Spleen (tissue), 7 donors: ENCODE measurements at regions not wholly inside any gene's neighbourhood (a gene's known extent, or its start where the extent isn't known, plus 50 kb on each side); places are given as distances from the start of the nearest gene placed in this dataset.

Experiments
- CTCF ChIP-seq, 11 experiments: fragments of 200-600 bp in 7 of 11; fragments of 450-650 bp in 4 of 11; sonication (generic) in 4 of 11; IDR thresholded peaks in 8 of 11; conservative IDR thresholded peaks in 3 of 11; 1 replicate in 7 of 11; 2 replicates in 4 of 11; pipeline versions ENCODE4 v1.4.0 to v1.8.0; 2016 to 2021; ENCODE audit warnings: antibody characterized with exemption in 11 of 11, inconsistent platforms in 4 of 11, mild to moderate bottlenecking in 1 of 11
- POLR2A ChIP-seq, 3 donors: fragments of 450-650 bp; IDR thresholded peaks; one replicate each; pipeline ENCODE4 v1.5.1; 2017; ENCODE audit warnings: antibody characterized with exemption in 3 of 3, mild to moderate bottlenecking in 1 of 3
- POLR2AphosphoS5 ChIP-seq, 3 donors: sonication (generic); formaldehyde crosslinking; IDR thresholded peaks; one replicate each; pipeline ENCODE4 v1.5.1; 2017; ENCODE audit warnings: antibody characterized with exemption in 3 of 3
- donor health status: DM: no; HTN: no; CAD: no; lungs with moderate emphysema.
- donor health status: DM: no; HTN: no; CAD: no.
- donor health status: DM: no; HTN: no; CAD: no.

DNA sequence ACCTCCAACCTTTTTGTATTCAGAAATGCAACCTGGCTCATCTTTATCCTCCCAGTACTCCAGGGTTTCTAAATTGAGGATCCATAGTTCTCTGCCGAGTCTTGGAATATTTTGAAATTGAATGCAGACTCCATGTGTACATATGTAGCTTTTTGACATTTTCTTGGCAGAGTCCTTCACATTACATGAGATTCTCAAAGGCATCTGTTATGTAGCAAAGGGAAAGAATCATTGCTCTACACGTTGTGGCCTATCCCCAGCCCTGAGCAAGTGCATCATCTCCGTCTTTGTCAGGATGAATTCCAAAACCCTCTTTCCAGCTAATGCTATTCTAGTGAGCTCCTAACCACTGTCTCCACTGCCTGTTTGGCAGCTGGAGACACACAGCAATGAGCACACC is 742.9 kb downstream of the DHX35 start:
- TF ChIP-seq CTCF (IDR thresholded peaks at IDR 0.05 in 8 of 11, conservative IDR thresholded peaks at IDR 0.05 in 3 of 11) (no peak), POLR2AphosphoS5 (IDR thresholded peaks at IDR 0.05) (no peak), POLR2A (IDR thresholded peaks at IDR 0.05) (no peak)
